Erythroblast (primary cell): ENCODE measurements at regions not wholly inside any gene's neighbourhood (a gene's known extent, or its start where the extent isn't known, plus 50 kb on each side); places are given as distances from the start of the nearest gene placed in this dataset.

Source experiments
- GATA1 ChIP-seq: IDR thresholded peaks from 2 replicates; pipeline ENCODE4 v1.6.1; 2011; ENCODE audit warnings: low read depth, mild to moderate bottlenecking, control low read depth, low read length, moderate library complexity
- POLR2A ChIP-seq: IDR thresholded peaks from 2 replicates; pipeline ENCODE4 v1.6.1; 2011; ENCODE audit warnings: mild to moderate bottlenecking, low read length

- TF ChIP-seq POLR2A (no peak), GATA1 (no peak)
Observed at GRCh38 chr2:111622859-111623258, 261.1 kb downstream of the ANAPC1 start.
